SK-N-SH (cell line): ENCODE measurements at regions not wholly inside any gene's neighbourhood (a gene's known extent, or its start where the extent isn't known, plus 50 kb on each side); places are given as distances from the start of the nearest gene placed in this dataset.

Experiments used
- CTCF ChIA-PET: fragments of 300-600, 350-600 bp; formaldehyde crosslinking; extraction: SDS; loops from one replicate; lab custom pipeline; 2021; lab: Yijun Ruan, JAX
- POLR2A ChIA-PET: fragments of 350-600 bp; sonication (Branson Sonifier 250); formaldehyde crosslinking; extraction: SDS; loops from one replicate; lab custom pipeline; 2020; ENCODE audit warnings: antibody characterized with exemption, inconsistent platforms; lab: Yijun Ruan, JAX
- DNase-seq: peaks from one replicate; pipeline ENCODE4 v3.0.0; 2012
- H2AFZ ChIP-seq: fragments of 200-600 bp; sonication (generic); 2 replicates; pipeline ENCODE4 v1.8.1; 2016; ENCODE audit warnings: antibody characterized with exemption, mild to moderate bottlenecking, low read depth
- H3F3A ChIP-seq: fragments of 200-600 bp; sonication (generic); replicated peaks from 2 replicates; pipeline ENCODE3; 2016; ENCODE audit warnings: antibody characterized with exemption, mild to moderate bottlenecking; ENCODE audit not compliant: insufficient read depth
- H3K27ac ChIP-seq, 2 experiments: fragments of 200-500 bp in 1 of 2; fragments of 200-600 bp in 1 of 2; sonication (Bioruptor generic) in 1 of 2; sonication (generic), shearing (Covaris generic) in 1 of 2; 2 replicates each; pipeline versions ENCODE4 v1.5.1 to v1.6.1; 2014 to 2016; ENCODE audit warnings: low read depth in 2 of 2, inconsistent platforms in 1 of 2, low read length in 1 of 2, mild to moderate bottlenecking in 1 of 2, mixed read lengths in 1 of 2
- H3K27me3 ChIP-seq: fragments of 200-600 bp; sonication (generic), shearing (Covaris generic); 2 replicates; pipeline ENCODE4 v1.6.1; 2016; ENCODE audit warnings: mixed run types; ENCODE audit not compliant: insufficient read depth
- H3K36me3 ChIP-seq, 2 experiments: fragments of 200-500 bp in 1 of 2; fragments of 200-600 bp in 1 of 2; sonication (Bioruptor generic) in 1 of 2; sonication (generic) in 1 of 2; replicated peaks in 1 of 2; 2 replicates each; pipeline versions ENCODE3 to v1.5.1; 2014 to 2016; ENCODE audit warnings: low read length in 1 of 2, mild to moderate bottlenecking in 1 of 2; ENCODE audit not compliant: insufficient read depth in 2 of 2, control insufficient read depth in 1 of 2
- H3K4me1 ChIP-seq, 2 experiments: fragments of 200-500 bp in 1 of 2; fragments of 200-600 bp in 1 of 2; sonication (Bioruptor generic) in 1 of 2; sonication (generic), shearing (Covaris generic) in 1 of 2; 2 replicates each; pipeline versions ENCODE4 v1.5.1 to v1.6.1; 2014 to 2016; ENCODE audit warnings: low read depth in 1 of 2, low read length in 1 of 2, mixed run types in 1 of 2; ENCODE audit not compliant: insufficient read depth in 2 of 2, control insufficient read depth in 1 of 2
- H3K4me2 ChIP-seq: fragments of 200-600 bp; sonication (generic), shearing (Covaris generic); 2 replicates; pipeline ENCODE4 v1.6.1; 2017; ENCODE audit warnings: mixed run types
- H3K4me3 ChIP-seq, 2 experiments: fragments of 200-500 bp in 1 of 2; fragments of 200-600 bp in 1 of 2; sonication (Bioruptor generic) in 1 of 2; sonication (generic), shearing (Covaris generic) in 1 of 2; 2 replicates each; pipeline versions ENCODE4 v1.5.1 to v1.8.1; 2014 to 2016; ENCODE audit warnings: low read depth in 2 of 2, inconsistent platforms in 1 of 2, low read length in 1 of 2, mild to moderate bottlenecking in 1 of 2, mixed read lengths in 1 of 2, moderate library complexity in 1 of 2
- H3K79me2 ChIP-seq: fragments of 200-600 bp; sonication (generic); 2 replicates; pipeline ENCODE4 v1.8.1; 2017; ENCODE audit warnings: mild to moderate bottlenecking; ENCODE audit not compliant: insufficient read depth
- H3K9ac ChIP-seq: fragments of 200-600 bp; sonication (generic); 2 replicates; pipeline ENCODE4 v1.6.1; 2017; ENCODE audit warnings: mixed run types
- H3K9me2 ChIP-seq: fragments of 200-600 bp; sonication (generic); 2 replicates; pipeline ENCODE4 v1.6.1; 2017; ENCODE audit warnings: mixed run types
- H3K9me3 ChIP-seq: fragments of 200-600 bp; sonication (generic); 2 replicates; pipeline ENCODE4 v1.6.1; 2017; ENCODE audit warnings: mixed run types, mild to moderate bottlenecking, moderate library complexity
- H4K20me1 ChIP-seq: fragments of 200-600 bp; sonication (generic); 2 replicates; pipeline ENCODE4 v1.6.1; 2017; ENCODE audit warnings: mild to moderate bottlenecking, mixed run types; ENCODE audit not compliant: insufficient read depth
- CHD2 ChIP-seq: fragments of 150-350 bp; IDR thresholded peaks from 2 replicates; pipeline ENCODE4 v1.6.1; 2018; ENCODE audit warnings: low read length; ENCODE audit not compliant: partially characterized antibody
- EP300 ChIP-seq, 2 experiments: IDR thresholded peaks; 2 replicates each; pipeline versions ENCODE4 v1.4.0 to v1.6.1; 2012; ENCODE audit warnings: borderline replicate concordance in 1 of 2, low read depth in 1 of 2, low read length in 1 of 2
- FOXJ3 ChIP-seq: sonication (generic); formaldehyde crosslinking; IDR thresholded peaks from 2 replicates; pipeline ENCODE4 v1.5.1; 2020; ENCODE audit warnings: mild to moderate bottlenecking, missing genetic modification reagents
- FOXM1 ChIP-seq: IDR thresholded peaks from 2 replicates; pipeline ENCODE4 v1.4.0; 2012; ENCODE audit warnings: low read depth, mild to moderate bottlenecking
- JUND ChIP-seq: IDR thresholded peaks from 2 replicates; pipeline ENCODE4 v1.4.0; 2012
- MXI1 ChIP-seq: IDR thresholded peaks from 2 replicates; pipeline ENCODE4 v1.6.1; 2012; ENCODE audit warnings: mild to moderate bottlenecking, low read depth, low read length, improper control_type of control experiment
- NFIC ChIP-seq: IDR thresholded peaks from 2 replicates; pipeline ENCODE4 v1.4.0; 2012; ENCODE audit warnings: borderline replicate concordance
- POLR2AphosphoS5 ChIP-seq: IDR thresholded peaks from 2 replicates; pipeline ENCODE4 v1.6.1; 2012; ENCODE audit warnings: low read depth, low read length
- RAD21 ChIP-seq: IDR thresholded peaks from 2 replicates; pipeline ENCODE4 v1.6.1; 2012; ENCODE audit warnings: mild to moderate bottlenecking, low read length
- RFX5 ChIP-seq: IDR thresholded peaks from 2 replicates; pipeline ENCODE4 v1.6.1; 2012; ENCODE audit warnings: mild to moderate bottlenecking, improper control_type of control experiment, low read length
- RXRA ChIP-seq: IDR thresholded peaks from 2 replicates; pipeline ENCODE4 v1.4.0; 2012; ENCODE audit warnings: low read depth, mild to moderate bottlenecking, borderline replicate concordance
- SIN3A ChIP-seq: IDR thresholded peaks from 2 replicates; pipeline ENCODE4 v1.6.1; 2012; ENCODE audit warnings: low read depth, mild to moderate bottlenecking, low read length, moderate library complexity, borderline replicate concordance
- SMC3 ChIP-seq: IDR thresholded peaks from 2 replicates; pipeline ENCODE4 v1.6.1; 2012; ENCODE audit warnings: low read depth, low read length, improper control_type of control experiment
- TAF1 ChIP-seq: IDR thresholded peaks from 2 replicates; pipeline ENCODE4 v1.6.1; 2012; ENCODE audit warnings: low read depth, mild to moderate bottlenecking, low read length, moderate library complexity, borderline replicate concordance
- TCF12 ChIP-seq: IDR thresholded peaks from 2 replicates; pipeline ENCODE4 v1.4.0; 2012
- WGBS: methylation state at CpG from one replicate; pipeline ENCODE4 v1.1.6; 2017; ENCODE audit warnings: low lambda C conversion rate; 5-methylcytosine and 5-hydroxymethylcytosine counted together
- TF ChIP-seq, protein P1 (sequence below): IDR thresholded peaks from 2 replicates; pipeline ENCODE4 v1.4.0; 2012; ENCODE audit warnings: low read depth
- TF ChIP-seq, protein P2 (sequence below): IDR thresholded peaks from 2 replicates; pipeline ENCODE4 v1.4.0; 2012; ENCODE audit warnings: low read depth, borderline replicate concordance
- TF ChIP-seq, protein P3 (sequence below): fragments of 150-350 bp; IDR thresholded peaks from 2 replicates; pipeline ENCODE4 v1.6.1; 2017; ENCODE audit warnings: antibody characterized with exemption, low read length, low read depth, borderline replicate concordance
- TF ChIP-seq, protein P4 (sequence below): fragments of 150-350 bp; IDR thresholded peaks from 2 replicates; pipeline ENCODE4 v1.6.1; 2016; ENCODE audit warnings: mild to moderate bottlenecking, low read depth, low read length

DNA sequence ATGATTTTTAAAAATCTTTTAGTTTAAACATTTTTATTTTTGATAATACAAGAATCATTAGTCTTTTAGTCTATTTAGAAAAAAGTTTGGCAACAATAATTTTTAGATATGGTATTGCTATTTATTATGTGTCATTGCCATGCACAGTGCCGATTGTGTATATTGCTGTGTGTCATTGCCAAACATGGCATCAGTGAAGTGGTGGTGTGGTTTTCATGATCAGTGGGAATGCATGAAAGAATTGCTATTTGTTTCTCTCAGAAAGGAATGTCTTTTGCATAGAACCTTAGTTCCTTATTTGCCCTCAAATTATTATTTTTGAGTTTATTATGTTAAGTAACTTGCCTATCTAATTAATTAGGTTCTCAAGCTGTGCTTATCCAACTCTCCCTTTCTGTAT lies 397.5 kb upstream of the PDE3A start (continued):
- no peak for TF ChIP-seq TAF1
- TF ChIP-seq SIN3A = no peak

DNA sequence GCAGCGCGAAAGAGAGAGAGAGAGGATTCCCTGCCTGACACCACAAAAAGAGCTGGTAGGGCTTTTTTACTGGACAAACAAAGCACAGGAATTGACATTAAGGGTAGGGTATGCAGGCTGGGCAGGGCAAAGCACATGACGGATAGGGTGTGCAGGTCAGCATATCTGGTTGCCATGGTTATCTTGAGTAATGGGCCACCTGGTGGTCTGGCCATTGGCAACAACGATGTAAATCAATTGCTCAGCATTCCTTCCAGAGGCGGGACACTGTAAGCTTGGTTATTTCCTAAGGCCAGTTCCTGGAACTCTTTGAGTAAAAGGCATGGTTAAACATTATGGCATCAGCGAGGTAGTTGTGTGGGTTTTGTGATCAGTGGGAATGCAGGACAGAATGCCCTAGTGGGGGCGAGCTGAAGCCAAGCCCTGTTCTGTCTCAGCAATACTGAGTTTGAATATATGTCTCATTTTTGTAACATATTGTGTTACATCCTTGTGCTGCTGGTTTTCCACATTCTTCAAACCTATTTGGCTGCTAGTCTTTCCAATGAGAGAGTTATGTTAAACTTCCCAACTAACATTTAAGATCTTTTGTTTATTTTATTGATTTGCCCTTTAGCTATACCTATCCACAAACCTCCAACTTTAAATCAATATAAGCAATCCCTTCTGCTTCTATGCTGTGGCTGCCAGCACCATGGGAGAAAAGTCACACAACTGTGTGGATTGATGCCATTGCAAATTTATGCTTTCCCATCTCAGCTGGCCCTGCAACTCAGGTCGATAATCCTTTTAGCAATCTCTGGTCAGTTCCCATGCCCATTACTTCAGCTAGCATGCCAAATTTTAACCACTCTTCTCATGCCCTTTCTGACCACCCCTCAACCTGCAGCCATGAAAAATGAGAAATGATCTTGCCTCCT lies 396.7 kb upstream of the PDE3A start:
- peaks cover 37% of the 10 kb centered on the region for H3F3A ChIP-seq
- POLR2A ChIA-PET = no interaction called here
- H3K4me3 ChIP-seq = no peak overlapping the region
- H3K9me3 ChIP-seq = no peaks in the 10 kb centered on the region
- H3K36me3 ChIP-seq = no peaks in the 10 kb centered on the region
- H3K4me2 ChIP-seq = no peak overlapping the region
- no peak overlapping the region for H3K9ac ChIP-seq
- 81% methylated on average over 8 of the region's 8 CpGs for WGBS
- H3K4me1 ChIP-seq = peaks cover 25 to 40% of the 10 kb centered on the region in 2 experiments; a peak in 3 of 4 replicates
- no peaks in the 10 kb centered on the region for H3K9me2 ChIP-seq
- H2AFZ ChIP-seq = no peak overlapping the region
- CTCF ChIA-PET = no interaction called here
- H3K79me2 ChIP-seq = no peaks in the 10 kb centered on the region
- TF ChIP-seq FOXM1 (no peak), EP300 (IDR thresholded peaks at IDR 0.05; ENCODE audit: borderline replicate concordance in 1 of 2, low read depth in 1 of 2, low read length in 1 of 2) (no peak), FOXJ3 (no peak)
- TF ChIP-seq, protein P1, sequence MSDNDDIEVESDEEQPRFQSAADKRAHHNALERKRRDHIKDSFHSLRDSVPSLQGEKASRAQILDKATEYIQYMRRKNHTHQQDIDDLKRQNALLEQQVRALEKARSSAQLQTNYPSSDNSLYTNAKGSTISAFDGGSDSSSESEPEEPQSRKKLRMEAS = no peak
- H3K27me3 ChIP-seq = no peaks in the 10 kb centered on the region
- no peaks in the 10 kb centered on the region for H4K20me1 ChIP-seq
- peak overlapping the region; percentile 82 to 93 for H3K27ac ChIP-seq
- no peak for DNase-seq

DNA sequence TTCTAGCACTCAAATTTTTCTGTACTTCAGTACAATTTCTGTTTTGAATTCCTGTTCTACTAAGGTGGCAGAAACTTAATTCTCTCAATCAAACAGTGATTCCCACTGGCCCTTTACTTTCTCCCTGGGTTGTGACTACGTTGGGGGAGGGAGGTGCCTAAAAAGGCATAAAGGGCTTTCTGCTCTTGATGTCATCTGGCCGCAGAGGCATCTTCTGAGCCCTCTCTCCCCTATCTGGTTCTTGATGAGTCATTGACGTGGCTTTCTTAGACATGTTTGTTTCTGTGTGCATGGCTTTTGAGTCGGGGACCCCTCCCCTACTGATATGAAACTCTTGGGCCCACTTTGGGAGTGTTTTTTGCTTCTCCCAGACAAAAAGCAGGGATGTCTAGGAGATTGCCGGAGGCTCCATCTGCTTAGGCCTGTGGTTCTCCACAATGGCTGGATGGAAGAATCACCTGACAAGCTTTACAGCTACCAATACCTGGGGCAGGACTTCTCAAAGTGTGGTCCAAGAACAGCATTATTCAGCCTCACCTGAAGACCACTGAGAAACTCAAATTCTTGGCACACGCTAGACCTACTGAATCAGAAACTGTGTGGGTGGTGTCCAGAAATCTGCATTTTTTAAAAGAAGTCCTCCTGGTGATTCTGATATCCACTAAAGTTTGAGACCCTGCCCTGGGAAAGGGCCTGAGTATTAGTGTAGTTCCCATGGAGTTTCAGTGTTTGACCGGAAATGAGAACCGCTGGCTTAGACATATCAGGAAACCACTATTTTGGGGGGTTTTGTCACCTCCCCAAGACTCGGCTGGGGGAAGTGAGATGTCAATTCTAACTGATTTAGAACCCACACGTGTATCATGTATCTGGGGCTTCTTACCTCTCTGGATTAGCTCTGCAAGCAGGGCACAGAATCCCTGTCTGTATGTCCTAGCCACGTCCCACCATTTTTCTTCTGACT lies 395.7 kb upstream of the PDE3A start:
- POLR2A ChIA-PET = no interaction called here
- WGBS = 85% methylated on average over 8 of the region's 11 CpGs
- CTCF ChIA-PET = interaction anchor here (0.8 to 1.4 kb wide), 3 partner anchors 16 to 233 kb away, joined by 3 read pairs; no protein-coding TSS in a partner anchor
- TF ChIP-seq MXI1 (no peak), SIN3A (no peak), CHD2 (no peak), SMC3 (no peak), FOXM1 (no peak), RAD21 (no peak), NFIC (no peak), RFX5 (no peak), JUND (no peak), FOXJ3 (no peak), TAF1 (no peak), POLR2AphosphoS5 (no peak), TCF12 (no peak), RXRA (no peak)
- TF ChIP-seq, protein P2, sequence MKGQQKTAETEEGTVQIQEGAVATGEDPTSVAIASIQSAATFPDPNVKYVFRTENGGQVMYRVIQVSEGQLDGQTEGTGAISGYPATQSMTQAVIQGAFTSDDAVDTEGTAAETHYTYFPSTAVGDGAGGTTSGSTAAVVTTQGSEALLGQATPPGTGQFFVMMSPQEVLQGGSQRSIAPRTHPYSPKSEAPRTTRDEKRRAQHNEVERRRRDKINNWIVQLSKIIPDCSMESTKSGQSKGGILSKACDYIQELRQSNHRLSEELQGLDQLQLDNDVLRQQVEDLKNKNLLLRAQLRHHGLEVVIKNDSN = no peak
- TF ChIP-seq, protein P3, sequence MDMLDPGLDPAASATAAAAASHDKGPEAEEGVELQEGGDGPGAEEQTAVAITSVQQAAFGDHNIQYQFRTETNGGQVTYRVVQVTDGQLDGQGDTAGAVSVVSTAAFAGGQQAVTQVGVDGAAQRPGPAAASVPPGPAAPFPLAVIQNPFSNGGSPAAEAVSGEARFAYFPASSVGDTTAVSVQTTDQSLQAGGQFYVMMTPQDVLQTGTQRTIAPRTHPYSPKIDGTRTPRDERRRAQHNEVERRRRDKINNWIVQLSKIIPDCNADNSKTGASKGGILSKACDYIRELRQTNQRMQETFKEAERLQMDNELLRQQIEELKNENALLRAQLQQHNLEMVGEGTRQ = no peak
- TF ChIP-seq, protein P4, sequence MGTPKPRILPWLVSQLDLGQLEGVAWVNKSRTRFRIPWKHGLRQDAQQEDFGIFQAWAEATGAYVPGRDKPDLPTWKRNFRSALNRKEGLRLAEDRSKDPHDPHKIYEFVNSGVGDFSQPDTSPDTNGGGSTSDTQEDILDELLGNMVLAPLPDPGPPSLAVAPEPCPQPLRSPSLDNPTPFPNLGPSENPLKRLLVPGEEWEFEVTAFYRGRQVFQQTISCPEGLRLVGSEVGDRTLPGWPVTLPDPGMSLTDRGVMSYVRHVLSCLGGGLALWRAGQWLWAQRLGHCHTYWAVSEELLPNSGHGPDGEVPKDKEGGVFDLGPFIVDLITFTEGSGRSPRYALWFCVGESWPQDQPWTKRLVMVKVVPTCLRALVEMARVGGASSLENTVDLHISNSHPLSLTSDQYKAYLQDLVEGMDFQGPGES = no peak

More for the DNA sequence above, 395.7 kb upstream of the PDE3A start:
- H3K4me1 ChIP-seq = peaks cover 20 to 39% of the 10 kb centered on the region in 2 experiments; a peak in 3 of 4 replicates
- no peaks in the 10 kb centered on the region for H3K9me3 ChIP-seq
- H3K27ac ChIP-seq = no peak overlapping the region
- H3K9me2 ChIP-seq = no peaks in the 10 kb centered on the region
- no peak overlapping the region for H3K4me3 ChIP-seq
- no peak overlapping the region for H3K9ac ChIP-seq
- no peaks in the 10 kb centered on the region for H3K79me2 ChIP-seq
- DNase-seq = no peak
- H3K27me3 ChIP-seq = no peaks in the 10 kb centered on the region
- H3K36me3 ChIP-seq = no peaks in the 10 kb centered on the region
- H4K20me1 ChIP-seq = no peaks in the 10 kb centered on the region
- peaks cover 30% of the 10 kb centered on the region for H3F3A ChIP-seq
- H3K4me2 ChIP-seq = no peak overlapping the region
- H2AFZ ChIP-seq = no peak overlapping the region
